HepG2 (cell line): ENCODE measurements at regions not wholly inside any gene's neighbourhood (a gene's known extent, or its start where the extent isn't known, plus 50 kb on each side); places are given as distances from the start of the nearest gene placed in this dataset.

Experiments
- ATAC-seq: fragments of 200-7000 bp; cut with Tn5 transposase; 3 replicates; pipeline ENCODE4 v1.9.1; 2020; ENCODE audit warnings: mild to moderate bottlenecking, moderate library complexity
- BruUV-seq: library from RNA; stranded (reverse); fragments of 400-500 nt; replicated peaks from 2 replicates; lab custom pipeline; 2021; lab: Mats Ljungman, UMichigan
- CTCF ChIA-PET: fragments of 300-600 bp; formaldehyde crosslinking; extraction: SDS; loops from one replicate; lab custom pipeline; 2021; ENCODE audit warnings: low total read pairs, inconsistent platforms, low intra/inter-chr PET ratio; lab: Yijun Ruan, JAX
- POLR2A ChIA-PET: fragments of 350-600 bp; sonication (Branson Sonifier 250); formaldehyde crosslinking; loops from one replicate; lab custom pipeline; 2020; ENCODE audit warnings: antibody characterized with exemption, inconsistent platforms; lab: Yijun Ruan, JAX
- DNase-seq: peaks from one replicate; pipeline ENCODE4 v3.0.0-alpha.2; 2015; ENCODE audit warnings: low spot score
- FAIRE-seq: peaks from 3 replicates; lab custom pipeline; 2011; peaks lifted over from hg19 to GRCh38; lab: Jason Lieb, UNC
- H2AFZ ChIP-seq: one replicate; pipeline ENCODE4 v1.6.1; 2011; ENCODE audit warnings: low read length, inconsistent platforms
- H3K27ac ChIP-seq: fragments of 300-600 bp; 3 replicates; pipeline ENCODE4 v1.8.0; 2011; ENCODE audit warnings: mixed run types, mild to moderate bottlenecking, mixed read lengths, low read length, inconsistent platforms; ENCODE audit not compliant: insufficient read depth; ENCODE audit errors: extremely low read length
- H3K27me3 ChIP-seq, 2 experiments: fragments of 200-600 bp in 1 of 2; 2 replicates in 1 of 2; 3 replicates in 1 of 2; pipeline versions ENCODE4 v1.6.0 to v1.8.0; 2011; ENCODE audit warnings: low read length in 2 of 2, mild to moderate bottlenecking in 2 of 2, moderate library complexity in 2 of 2, inconsistent platforms in 1 of 2; ENCODE audit not compliant: insufficient read depth in 2 of 2, control insufficient read depth in 1 of 2
- H3K36me3 ChIP-seq, 2 experiments: fragments of 200-600 bp in 1 of 2; replicated peaks in 1 of 2; 2 replicates in 1 of 2; 3 replicates in 1 of 2; pipeline versions ENCODE4 v1.5.1 to v1.8.0; 2011; ENCODE audit warnings: low read length in 2 of 2, inconsistent platforms in 1 of 2; ENCODE audit not compliant: insufficient read depth in 2 of 2, control insufficient read depth in 1 of 2
- H3K4me1 ChIP-seq: 2 replicates; pipeline ENCODE4 v1.5.1; 2012; ENCODE audit warnings: low read length, inconsistent platforms; ENCODE audit not compliant: insufficient read depth
- H3K4me2 ChIP-seq: 2 replicates; pipeline ENCODE4 v1.6.0; 2011; ENCODE audit warnings: low read depth, low read length, inconsistent platforms
- H3K4me3 ChIP-seq, 3 experiments: fragments of 200-600 bp in 1 of 3; sonication (generic), shearing (Covaris generic) in 1 of 3; replicated peaks in 1 of 3; 2 replicates each; pipeline ENCODE4 v1.5.1; 2011 to 2016; ENCODE audit warnings: low read length in 3 of 3, inconsistent platforms in 2 of 3, low read depth in 2 of 3, mild to moderate bottlenecking in 2 of 3, control low read depth in 1 of 3, mixed read lengths in 1 of 3; ENCODE audit not compliant: insufficient read depth in 1 of 3
- H3K79me2 ChIP-seq: one replicate; pipeline ENCODE4 v1.6.1; 2011; ENCODE audit warnings: low read length, inconsistent platforms; ENCODE audit not compliant: insufficient read depth
- H3K9ac ChIP-seq: 2 replicates; pipeline ENCODE4 v1.6.0; 2011; ENCODE audit warnings: mild to moderate bottlenecking, low read depth, low read length, inconsistent platforms; ENCODE audit not compliant: insufficient read depth
- H3K9me3 ChIP-seq: 2 replicates; pipeline ENCODE4 v1.5.1; 2012; ENCODE audit warnings: mild to moderate bottlenecking, low read length
- H4K20me1 ChIP-seq: 2 replicates; pipeline ENCODE4 v1.6.0; 2011; ENCODE audit warnings: inconsistent platforms, mild to moderate bottlenecking, low read length, moderate library complexity; ENCODE audit not compliant: insufficient read depth
- DMAP1 ChIP-seq: IDR thresholded peaks from 2 replicates; pipeline ENCODE4 v1.6.1; 2016
- IKZF1 ChIP-seq: fragments of 450-650 bp; IDR thresholded peaks from 2 replicates; pipeline ENCODE4 v1.7.1; 2016
- MYNN ChIP-seq: sonication (generic); formaldehyde crosslinking; IDR thresholded peaks from 2 replicates; pipeline ENCODE4 v1.4.0; 2020; ENCODE audit warnings: mild to moderate bottlenecking, low read depth, missing genetic modification reagents
- NR2F2 ChIP-seq: IDR thresholded peaks from 2 replicates; pipeline ENCODE4 v1.6.1; 2012; ENCODE audit warnings: low read depth, inconsistent platforms, borderline replicate concordance
- RBM39 ChIP-seq: fragments of 200-400 bp; formaldehyde crosslinking; IDR thresholded peaks from one replicate; pipeline ENCODE4 v1.6.1; 2018; ENCODE audit warnings: antibody characterized with exemption, mild to moderate bottlenecking, low read depth, low read length; ENCODE audit not compliant: poor library complexity, severe bottlenecking
- RXRA ChIP-seq: sonication (generic); formaldehyde crosslinking; IDR thresholded peaks from 2 replicates; pipeline ENCODE4 v1.5.1; 2020; ENCODE audit warnings: missing genetic modification reagents
- SALL1 ChIP-seq: sonication (generic); formaldehyde crosslinking; IDR thresholded peaks from 2 replicates; pipeline ENCODE4 v1.8.0; 2022; ENCODE audit warnings: mild to moderate bottlenecking, missing genetic modification reagents
- SIN3B ChIP-seq: fragments of 150-350 bp; IDR thresholded peaks from 2 replicates; pipeline ENCODE4 v1.6.1; 2014; ENCODE audit warnings: low read length
- ZFP36 ChIP-seq: fragments of 150-350 bp; IDR thresholded peaks from 2 replicates; pipeline ENCODE4 v1.6.1; 2018; ENCODE audit warnings: borderline replicate concordance, low read length, low read depth; ENCODE audit not compliant: partially characterized antibody
- WGBS: methylation state at CpG from one replicate; pipeline ENCODE4 v1.1.6; 2017; ENCODE audit warnings: low lambda C conversion rate; 5-methylcytosine and 5-hydroxymethylcytosine counted together
- in situ Hi-C: cut with HindIII; loops from 2 replicates; pipeline ENCODE4 v1.10.0; 2017; ENCODE audit warnings: low pct_unique_long_range_greater_than_20kb; ENCODE audit not compliant: extremely low pct_ligation_motif_present
- intact Hi-C: fragments of 100-400 bp; cut with micrococcal nuclease; formaldehyde crosslinking; loops from one replicate; pipeline ENCODE4 v1.10.0; 2022; ENCODE audit not compliant: unreplicated experiment
- TF ChIP-seq, protein P1 (sequence below): sonication (generic); formaldehyde crosslinking; IDR thresholded peaks from 2 replicates; pipeline ENCODE4 v1.4.0; 2020; ENCODE audit warnings: missing genetic modification reagents
- TF ChIP-seq, protein P2 (sequence below): sonication (generic); formaldehyde crosslinking; IDR thresholded peaks from one replicate; pipeline ENCODE4 v1.5.1; 2020; ENCODE audit warnings: mild to moderate bottlenecking, missing genetic modification reagents; ENCODE audit errors: not compliant biosample characterization

DNA sequence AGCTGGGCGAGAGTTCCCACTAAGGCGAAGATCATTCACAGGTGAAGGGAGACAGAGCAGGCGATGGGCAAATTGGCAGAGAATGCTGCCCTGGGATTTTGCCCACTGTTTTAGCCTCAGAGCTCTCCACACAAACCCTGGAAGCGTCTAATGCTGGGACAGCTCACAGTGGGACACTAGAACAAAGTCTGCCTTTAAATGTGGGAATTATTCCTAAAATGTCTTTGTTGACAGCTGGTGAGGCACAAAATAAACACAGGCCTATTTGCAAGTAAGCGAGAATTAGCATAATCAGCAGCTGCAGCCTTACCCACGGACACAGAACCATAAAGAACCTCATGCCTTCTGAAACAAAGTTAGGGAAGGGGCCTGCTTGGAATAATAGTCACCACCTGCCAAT is 824.5 kb downstream of the AACS start:
- CTCF ChIA-PET, result no interaction called here
- Histone ChIP-seq H3K36me3 (no peaks in the 10 kb centered on the region), H3K4me2 (no peak overlapping the region), H3K9me3 (no peaks in the 10 kb centered on the region), H4K20me1 (no peaks in the 10 kb centered on the region), H3K4me1 (no peaks in the 10 kb centered on the region), H3K79me2 (no peaks in the 10 kb centered on the region), H2AFZ (no peak overlapping the region), H3K27ac (no peak overlapping the region), H3K9ac (no peak overlapping the region), H3K27me3 (no peaks in the 10 kb centered on the region), H3K4me3 (no peak overlapping the region)
- ATAC-seq (no peak), FAIRE-seq (no peak), DNase-seq (no peak)
- TF ChIP-seq SALL1 (CRISPR knock-in tag) (no peak), RBM39 (no peak), ZFP36 (no peak), SIN3B (no peak), MYNN (no peak), IKZF1 (no peak), DMAP1 (CRISPR knock-in tag) (no peak), NR2F2 (no peak), RXRA (CRISPR knock-in tag) (no peak)
- TF ChIP-seq, protein P1, sequence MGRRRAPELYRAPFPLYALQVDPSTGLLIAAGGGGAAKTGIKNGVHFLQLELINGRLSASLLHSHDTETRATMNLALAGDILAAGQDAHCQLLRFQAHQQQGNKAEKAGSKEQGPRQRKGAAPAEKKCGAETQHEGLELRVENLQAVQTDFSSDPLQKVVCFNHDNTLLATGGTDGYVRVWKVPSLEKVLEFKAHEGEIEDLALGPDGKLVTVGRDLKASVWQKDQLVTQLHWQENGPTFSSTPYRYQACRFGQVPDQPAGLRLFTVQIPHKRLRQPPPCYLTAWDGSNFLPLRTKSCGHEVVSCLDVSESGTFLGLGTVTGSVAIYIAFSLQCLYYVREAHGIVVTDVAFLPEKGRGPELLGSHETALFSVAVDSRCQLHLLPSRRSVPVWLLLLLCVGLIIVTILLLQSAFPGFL, result no peak
- TF ChIP-seq, protein P2, sequence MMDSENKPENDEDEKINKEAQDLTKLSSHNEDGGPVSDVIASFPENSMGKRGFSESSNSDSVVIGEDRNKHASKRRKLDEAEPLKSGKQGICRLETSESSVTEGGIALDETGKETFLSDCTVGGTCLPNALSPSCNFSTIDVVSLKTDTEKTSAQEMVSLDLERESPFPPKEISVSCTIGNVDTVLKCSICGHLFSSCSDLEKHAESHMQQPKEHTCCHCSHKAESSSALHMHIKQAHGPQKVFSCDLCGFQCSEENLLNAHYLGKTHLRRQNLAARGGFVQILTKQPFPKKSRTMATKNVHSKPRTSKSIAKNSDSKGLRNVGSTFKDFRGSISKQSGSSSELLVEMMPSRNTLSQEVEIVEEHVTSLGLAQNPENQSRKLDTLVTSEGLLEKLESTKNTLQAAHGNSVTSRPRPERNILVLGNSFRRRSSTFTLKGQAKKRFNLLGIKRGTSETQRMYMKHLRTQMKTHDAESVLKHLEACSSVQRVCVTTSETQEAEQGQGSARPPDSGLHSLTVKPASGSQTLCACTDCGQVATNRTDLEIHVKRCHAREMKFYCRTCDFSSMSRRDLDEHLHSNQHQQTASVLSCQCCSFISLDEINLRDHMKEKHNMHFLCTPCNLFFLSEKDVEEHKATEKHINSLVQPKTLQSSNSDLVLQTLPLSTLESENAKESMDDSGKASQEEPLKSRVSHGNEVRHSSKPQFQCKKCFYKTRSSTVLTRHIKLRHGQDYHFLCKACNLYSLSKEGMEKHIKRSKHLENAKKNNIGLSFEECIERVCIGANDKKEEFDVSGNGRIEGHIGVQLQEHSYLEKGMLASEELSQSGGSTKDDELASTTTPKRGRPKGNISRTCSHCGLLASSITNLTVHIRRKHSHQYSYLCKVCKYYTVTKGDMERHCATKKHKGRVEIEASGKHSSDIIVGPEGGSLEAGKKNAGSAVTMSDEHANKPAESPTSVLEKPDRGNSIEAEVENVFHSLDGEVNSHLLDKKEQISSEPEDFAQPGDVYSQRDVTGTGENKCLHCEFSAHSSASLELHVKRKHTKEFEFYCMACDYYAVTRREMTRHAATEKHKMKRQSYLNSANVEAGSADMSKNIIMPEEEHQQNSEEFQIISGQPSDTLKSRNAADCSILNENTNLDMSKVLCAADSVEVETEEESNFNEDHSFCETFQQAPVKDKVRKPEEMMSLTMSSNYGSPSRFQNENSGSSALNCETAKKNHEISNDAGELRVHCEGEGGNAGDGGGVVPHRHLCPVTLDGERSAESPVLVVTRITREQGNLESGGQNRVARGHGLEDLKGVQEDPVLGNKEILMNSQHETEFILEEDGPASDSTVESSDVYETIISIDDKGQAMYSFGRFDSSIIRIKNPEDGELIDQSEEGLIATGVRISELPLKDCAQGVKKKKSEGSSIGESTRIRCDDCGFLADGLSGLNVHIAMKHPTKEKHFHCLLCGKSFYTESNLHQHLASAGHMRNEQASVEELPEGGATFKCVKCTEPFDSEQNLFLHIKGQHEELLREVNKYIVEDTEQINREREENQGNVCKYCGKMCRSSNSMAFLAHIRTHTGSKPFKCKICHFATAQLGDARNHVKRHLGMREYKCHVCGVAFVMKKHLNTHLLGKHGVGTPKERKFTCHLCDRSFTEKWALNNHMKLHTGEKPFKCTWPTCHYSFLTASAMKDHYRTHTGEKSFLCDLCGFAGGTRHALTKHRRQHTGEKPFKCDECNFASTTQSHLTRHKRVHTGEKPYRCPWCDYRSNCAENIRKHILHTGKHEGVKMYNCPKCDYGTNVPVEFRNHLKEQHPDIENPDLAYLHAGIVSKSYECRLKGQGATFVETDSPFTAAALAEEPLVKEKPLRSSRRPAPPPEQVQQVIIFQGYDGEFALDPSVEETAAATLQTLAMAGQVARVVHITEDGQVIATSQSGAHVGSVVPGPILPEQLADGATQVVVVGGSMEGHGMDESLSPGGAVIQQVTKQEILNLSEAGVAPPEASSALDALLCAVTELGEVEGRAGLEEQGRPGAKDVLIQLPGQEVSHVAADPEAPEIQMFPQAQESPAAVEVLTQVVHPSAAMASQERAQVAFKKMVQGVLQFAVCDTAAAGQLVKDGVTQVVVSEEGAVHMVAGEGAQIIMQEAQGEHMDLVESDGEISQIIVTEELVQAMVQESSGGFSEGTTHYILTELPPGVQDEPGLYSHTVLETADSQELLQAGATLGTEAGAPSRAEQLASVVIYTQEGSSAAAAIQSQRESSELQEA (CRISPR knock-in tag), result no peak
- no TSS peak for BruUV-seq
- POLR2A ChIA-PET, result no interaction called here
- intact Hi-C loops, result no loop called here
- 22% methylated on average over 6 of the region's 6 CpGs for whole genome bisulfite sequencing
- in situ Hi-C loops, result no loop called here
